Activated T-helper 1 cell treated with anti-CD3 and anti-CD28 coated beads, Interleukin-12 subunit alpha, Interleukin-12 subunit beta, Interleukin-2, Interleukin-4 antibody, amounts not matched to agents 30 ng/mL and 10 ng/mL and 1 ng/mL, durations not matched to agents 14 hours and 24 hours and 36 hours (primary cell): ENCODE measurements at regions not wholly inside any gene's neighbourhood (a gene's known extent, or its start where the extent isn't known, plus 50 kb on each side); places are given as distances from the start of the nearest gene placed in this dataset.
"Not testable (repeated sequence)": the region's sequence is repeated elsewhere in the genome, so short reads cannot be mapped to it uniquely, and the experiment has no call there.

Source experiments
- DNase-seq: peaks from one replicate; pipeline ENCODE4 v3.0.0; 2021; ENCODE audit warnings: low spot score
- H3K27ac Mint-ChIP-seq: one replicate; pipeline ENCODE4 v1.8.0; 2021; ENCODE audit warnings: mild to moderate bottlenecking, mixed read lengths
- H3K27me3 Mint-ChIP-seq: one replicate; pipeline ENCODE4 v1.8.0; 2022; ENCODE audit warnings: mild to moderate bottlenecking, moderate library complexity, mixed read lengths; ENCODE audit not compliant: insufficient read depth
- H3K36me3 Mint-ChIP-seq: one replicate; pipeline ENCODE4 v1.8.0; 2021; ENCODE audit warnings: low read depth, mixed read lengths
- H3K4me1 Mint-ChIP-seq: one replicate; pipeline ENCODE4 v1.8.0; 2021; ENCODE audit warnings: low read depth, mixed read lengths
- H3K4me3 Mint-ChIP-seq: one replicate; pipeline ENCODE4 v1.8.0; 2021; ENCODE audit warnings: mild to moderate bottlenecking, moderate library complexity, mixed read lengths
- H3K9me3 Mint-ChIP-seq: one replicate; pipeline ENCODE4 v1.8.0; 2021; ENCODE audit warnings: mixed read lengths
- intact Hi-C: fragments of 100-400 bp; cut with micrococcal nuclease; formaldehyde crosslinking; loops from one replicate; pipeline ENCODE4 v1.15.1; 2024

GRCh38 chr2:123648016-123648415 is 377.1 kb upstream of the CNTNAP5 start:
- DNase-seq: no peak

GRCh38 chr2:123648956-123649355 is 376.1 kb upstream of the CNTNAP5 start:
- Mint-ChIP-seq H3K9me3 (no peaks in the 10 kb centered on the region), H3K27me3 (no peaks in the 10 kb centered on the region), H3K4me3 (no peak overlapping the region), H3K4me1 (no peaks in the 10 kb centered on the region), H3K36me3 (no peaks in the 10 kb centered on the region), H3K27ac (no peak overlapping the region)
- intact Hi-C loops: no loop called here
- no peak for DNase-seq

More at GRCh38 chr2:123648016-123648415, 377.1 kb upstream of the CNTNAP5 start:
- H3K9me3 Mint-ChIP-seq: no peaks in the 10 kb centered on the region
- no peaks in the 10 kb centered on the region for H3K27me3 Mint-ChIP-seq
- intact Hi-C loops: no loop called here
- no peak overlapping the region for H3K4me3 Mint-ChIP-seq
- H3K27ac Mint-ChIP-seq: no peak overlapping the region
- H3K4me1 Mint-ChIP-seq: no peaks in the 10 kb centered on the region
- H3K36me3 Mint-ChIP-seq: no peaks in the 10 kb centered on the region

DNA sequence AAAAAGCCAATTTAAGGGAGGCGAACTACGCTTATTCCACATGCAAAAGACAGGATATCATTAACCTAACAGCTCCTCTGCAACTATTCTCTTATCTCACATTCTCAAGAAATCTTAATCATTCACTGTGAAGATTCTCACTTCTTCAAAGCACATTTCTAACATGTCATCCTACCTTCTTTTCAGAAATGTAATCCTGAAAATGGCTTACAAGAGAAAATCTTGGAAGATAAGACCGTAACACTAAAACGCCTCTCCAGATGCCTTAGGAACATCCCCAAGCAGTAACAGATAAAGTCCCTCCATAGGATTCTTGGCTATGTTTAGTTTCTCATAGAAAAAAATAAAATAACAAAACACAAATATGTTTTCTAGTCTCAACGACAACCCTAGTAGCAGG is 373.9 kb upstream of the CNTNAP5 start:
- no peaks in the 10 kb centered on the region for H3K27me3 Mint-ChIP-seq
- H3K9me3 Mint-ChIP-seq: no peaks in the 10 kb centered on the region
- no peak for DNase-seq
- intact Hi-C loops: no loop called here
- H3K36me3 Mint-ChIP-seq: no peaks in the 10 kb centered on the region
- no peak overlapping the region for H3K4me3 Mint-ChIP-seq
- H3K27ac Mint-ChIP-seq: no peak overlapping the region
- H3K4me1 Mint-ChIP-seq: no peaks in the 10 kb centered on the region

- Mint-ChIP-seq H3K36me3 (no peaks in the 10 kb centered on the region), H3K4me1 (no peaks in the 10 kb centered on the region), H3K4me3 (no peak overlapping the region), H3K27ac (no peak overlapping the region), H3K9me3 (no peaks in the 10 kb centered on the region), H3K27me3 (no peaks in the 10 kb centered on the region)
- intact Hi-C loops: no loop called here
- no peak for DNase-seq
Observed at GRCh38 chr2:123652320-123652719, 372.8 kb upstream of the CNTNAP5 start.

- DNase-seq: no peak
- H3K9me3 Mint-ChIP-seq: peaks cover 28% of the 10 kb centered on the region
- intact Hi-C loops: no loop called here
- no peaks in the 10 kb centered on the region for H3K4me1 Mint-ChIP-seq
- no peaks in the 10 kb centered on the region for H3K36me3 Mint-ChIP-seq
- no peak overlapping the region for H3K27ac Mint-ChIP-seq
- H3K27me3 Mint-ChIP-seq: no peaks in the 10 kb centered on the region
- H3K4me3 Mint-ChIP-seq: no peak overlapping the region
Observed at GRCh38 chr2:123656590-123656989, 368.5 kb upstream of the CNTNAP5 start.

GRCh38 chr2:123659120-123659519 is 366.0 kb upstream of the CNTNAP5 start:
- H3K27ac Mint-ChIP-seq: no peak overlapping the region
- H3K36me3 Mint-ChIP-seq: no peaks in the 10 kb centered on the region
- peaks cover 38% of the 10 kb centered on the region for H3K9me3 Mint-ChIP-seq
- intact Hi-C loops: no loop called here
- no peak for DNase-seq
- H3K4me3 Mint-ChIP-seq: no peak overlapping the region
- H3K4me1 Mint-ChIP-seq: no peaks in the 10 kb centered on the region
- H3K27me3 Mint-ChIP-seq: no peaks in the 10 kb centered on the region

- Mint-ChIP-seq H3K27me3 (no peaks in the 10 kb centered on the region), H3K4me3 (no peak overlapping the region), H3K9me3 (peaks cover 4% of the 10 kb centered on the region), H3K27ac (no peak overlapping the region), H3K4me1 (no peaks in the 10 kb centered on the region), H3K36me3 (no peaks in the 10 kb centered on the region)
- no peak for DNase-seq
- intact Hi-C loops: no loop called here
Observed at GRCh38 chr2:123670286-123670685, 354.8 kb upstream of the CNTNAP5 start.

DNA sequence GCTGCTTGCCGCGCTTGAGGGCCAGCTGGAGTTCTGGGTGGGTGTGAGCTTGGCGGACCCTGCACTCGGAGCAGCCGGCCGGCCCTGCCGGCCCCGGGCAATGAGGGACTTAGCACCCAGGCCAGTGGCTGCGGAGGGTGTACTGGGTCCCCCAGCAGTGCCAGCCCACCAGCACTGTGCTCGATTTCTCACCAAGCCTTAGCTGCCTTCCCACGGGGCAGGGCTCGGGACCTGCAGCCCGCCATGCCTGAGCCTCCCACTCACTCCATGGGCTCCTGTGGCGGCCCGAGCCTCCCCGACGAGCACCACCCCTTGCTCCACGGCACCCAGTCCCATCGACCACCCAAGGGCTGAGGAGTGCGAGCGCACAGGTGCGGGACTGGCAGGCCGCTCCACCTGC is 341.3 kb upstream of the CNTNAP5 start:
- H3K36me3 Mint-ChIP-seq, intact Hi-C loops, DNase-seq, H3K4me1 Mint-ChIP-seq, H3K27ac Mint-ChIP-seq, H3K27me3 Mint-ChIP-seq, H3K4me3 Mint-ChIP-seq: not testable (repeated sequence)
- H3K9me3 Mint-ChIP-seq: peaks cover 13% of the 10 kb centered on the region

GRCh38 chr2:123687064-123687463 is 338.0 kb upstream of the CNTNAP5 start:
- no peak overlapping the region for H3K4me3 Mint-ChIP-seq
- H3K9me3 Mint-ChIP-seq: peaks cover 21% of the 10 kb centered on the region
- no peak for DNase-seq
- H3K4me1 Mint-ChIP-seq: no peaks in the 10 kb centered on the region
- intact Hi-C loops: no loop called here
- no peak overlapping the region for H3K27ac Mint-ChIP-seq
- no peaks in the 10 kb centered on the region for H3K27me3 Mint-ChIP-seq
- H3K36me3 Mint-ChIP-seq: no peaks in the 10 kb centered on the region

GRCh38 chr2:123688231-123688940 is 336.7 kb upstream of the CNTNAP5 start:
- Mint-ChIP-seq H3K4me1 (no peaks in the 10 kb centered on the region), H3K36me3 (no peaks in the 10 kb centered on the region), H3K9me3 (peaks cover 21% of the 10 kb centered on the region), H3K27me3 (no peaks in the 10 kb centered on the region), H3K4me3 (no peak overlapping the region), H3K27ac (no peak overlapping the region)
- DNase-seq: no peak
- intact Hi-C loops: no loop called here

GRCh38 chr2:123692121-123692520 is 333.0 kb upstream of the CNTNAP5 start:
- H3K4me1 Mint-ChIP-seq: no peaks in the 10 kb centered on the region
- H3K9me3 Mint-ChIP-seq: peaks cover 15% of the 10 kb centered on the region
- H3K4me3 Mint-ChIP-seq: no peak overlapping the region
- intact Hi-C loops: no loop called here
- no peaks in the 10 kb centered on the region for H3K36me3 Mint-ChIP-seq
- no peaks in the 10 kb centered on the region for H3K27me3 Mint-ChIP-seq
- H3K27ac Mint-ChIP-seq: no peak overlapping the region
- DNase-seq: no peak

- H3K9me3 Mint-ChIP-seq: peaks cover 11% of the 10 kb centered on the region
- no peaks in the 10 kb centered on the region for H3K36me3 Mint-ChIP-seq
- no peaks in the 10 kb centered on the region for H3K27me3 Mint-ChIP-seq
- intact Hi-C loops: no loop called here
- H3K4me1 Mint-ChIP-seq: no peaks in the 10 kb centered on the region
- H3K4me3 Mint-ChIP-seq: no peak overlapping the region
- H3K27ac Mint-ChIP-seq: no peak overlapping the region
- DNase-seq: no peak
Observed at GRCh38 chr2:123693836-123694235, 331.3 kb upstream of the CNTNAP5 start.

- H3K4me1 Mint-ChIP-seq: no peaks in the 10 kb centered on the region
- no peaks in the 10 kb centered on the region for H3K27me3 Mint-ChIP-seq
- H3K27ac Mint-ChIP-seq: no peak overlapping the region
- no peak overlapping the region for H3K4me3 Mint-ChIP-seq
- peaks cover 3% of the 10 kb centered on the region for H3K9me3 Mint-ChIP-seq
- H3K36me3 Mint-ChIP-seq: no peaks in the 10 kb centered on the region
- intact Hi-C loops: no loop called here
- no peak for DNase-seq
Observed at GRCh38 chr2:123695426-123695825, 329.7 kb upstream of the CNTNAP5 start.

DNA sequence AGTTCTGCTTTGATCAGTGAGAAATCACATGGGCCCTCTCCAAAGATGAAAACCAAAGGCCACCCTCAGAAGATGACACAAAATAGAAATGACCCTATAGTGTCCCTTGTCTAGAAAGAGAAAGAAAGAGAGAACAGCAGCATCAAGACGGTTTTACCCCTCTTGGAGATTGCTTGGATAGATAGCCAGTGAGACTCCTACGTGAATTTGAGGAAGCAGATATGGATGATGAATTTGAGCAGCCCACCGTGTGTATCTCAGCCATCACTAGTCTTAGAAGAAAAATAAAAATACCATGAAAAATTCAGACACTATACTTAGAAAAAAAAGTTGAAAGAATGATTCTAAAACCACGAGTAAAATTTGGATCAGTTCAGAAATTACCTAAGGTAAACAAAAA is 329.1 kb upstream of the CNTNAP5 start:
- H3K9me3 Mint-ChIP-seq: peaks cover 3% of the 10 kb centered on the region
- no peak overlapping the region for H3K27ac Mint-ChIP-seq
- no peaks in the 10 kb centered on the region for H3K36me3 Mint-ChIP-seq
- no peak for DNase-seq
- H3K4me1 Mint-ChIP-seq: no peaks in the 10 kb centered on the region
- no peaks in the 10 kb centered on the region for H3K27me3 Mint-ChIP-seq
- no peak overlapping the region for H3K4me3 Mint-ChIP-seq
- intact Hi-C loops: no loop called here
